HEK293T (cell line): ENCODE measurements at regions not wholly inside any gene's neighbourhood (a gene's known extent, or its start where the extent isn't known, plus 50 kb on each side); places are given as distances from the start of the nearest gene placed in this dataset.

Experiments
- CTCF ChIA-PET: fragments of 350-600 bp; formaldehyde crosslinking; extraction: SDS; loops from one replicate; lab custom pipeline; 2021; ENCODE audit warnings: antibody characterized with exemption, inconsistent platforms; lab: Yijun Ruan, JAX
- POLR2A ChIA-PET: fragments of 350-600 bp; formaldehyde crosslinking; extraction: SDS; loops from one replicate; lab custom pipeline; 2020; ENCODE audit warnings: antibody characterized with exemption, inconsistent platforms; lab: Yijun Ruan, JAX
- DNase-seq: peaks from one replicate; pipeline ENCODE4 v3.0.0; 2012; ENCODE audit warnings: mixed read lengths; ENCODE audit errors: extremely low spot score
- ARNT ChIP-seq: fragments of 450-650 bp; IDR thresholded peaks from 2 replicates; pipeline ENCODE4 v1.6.1; 2017; ENCODE audit warnings: mild to moderate bottlenecking
- BHLHE40 ChIP-seq: fragments of 450-650 bp; IDR thresholded peaks from 2 replicates; pipeline ENCODE4 v1.6.1; 2016; ENCODE audit warnings: mild to moderate bottlenecking, moderate library complexity, borderline replicate concordance
- CTBP1 ChIP-seq: fragments of 450-650 bp; IDR thresholded peaks from 2 replicates; pipeline ENCODE4 v1.6.1; 2016; ENCODE audit warnings: borderline replicate concordance
- ELF4 ChIP-seq: fragments of 450-650 bp; IDR thresholded peaks from 2 replicates; pipeline ENCODE4 v1.6.1; 2017; ENCODE audit warnings: antibody characterized with exemption
- FOXA1 ChIP-seq: fragments of 450-650 bp; IDR thresholded peaks from 2 replicates; pipeline ENCODE4 v1.6.1; 2016; ENCODE audit warnings: mild to moderate bottlenecking
- FOXK2 ChIP-seq: fragments of 450-650 bp; IDR thresholded peaks from 2 replicates; pipeline ENCODE4 v1.6.1; 2016; ENCODE audit warnings: mild to moderate bottlenecking
- FOXM1 ChIP-seq: fragments of 450-650 bp; IDR thresholded peaks from 2 replicates; pipeline ENCODE4 v1.6.1; 2017; ENCODE audit warnings: mild to moderate bottlenecking, borderline replicate concordance
- HDGF ChIP-seq: fragments of 450-650 bp; IDR thresholded peaks from 2 replicates; pipeline ENCODE4 v1.6.1; 2017; ENCODE audit warnings: antibody characterized with exemption, borderline replicate concordance
- L3MBTL2 ChIP-seq: fragments of 450-650 bp; conservative IDR thresholded peaks from 2 replicates; pipeline ENCODE4 v1.6.1; 2016; ENCODE audit warnings: mild to moderate bottlenecking
- LEF1 ChIP-seq: fragments of 450-650 bp; IDR thresholded peaks from 2 replicates; pipeline ENCODE4 v1.6.1; 2017; ENCODE audit warnings: mild to moderate bottlenecking, borderline replicate concordance
- NFRKB ChIP-seq: fragments of 450-650 bp; IDR thresholded peaks from 2 replicates; pipeline ENCODE4 v1.6.1; 2016; ENCODE audit warnings: mild to moderate bottlenecking, moderate library complexity
- SP1 ChIP-seq: fragments of 450-650 bp; IDR thresholded peaks from 2 replicates; pipeline ENCODE4 v1.6.1; 2017
- SUZ12 ChIP-seq: fragments of 450-650 bp; IDR thresholded peaks from 2 replicates; pipeline ENCODE4 v1.6.1; 2016; ENCODE audit warnings: mild to moderate bottlenecking
- TARDBP ChIP-seq: fragments of 450-650 bp; IDR thresholded peaks from 2 replicates; pipeline ENCODE4 v1.6.1; 2016
- ZNF384 ChIP-seq: fragments of 450-650 bp; IDR thresholded peaks from 2 replicates; pipeline ENCODE4 v1.6.1; 2016
- TF ChIP-seq, protein P1 (sequence below): fragments of 450-650 bp; IDR thresholded peaks from 2 replicates; pipeline ENCODE4 v1.6.1; 2016

DNA sequence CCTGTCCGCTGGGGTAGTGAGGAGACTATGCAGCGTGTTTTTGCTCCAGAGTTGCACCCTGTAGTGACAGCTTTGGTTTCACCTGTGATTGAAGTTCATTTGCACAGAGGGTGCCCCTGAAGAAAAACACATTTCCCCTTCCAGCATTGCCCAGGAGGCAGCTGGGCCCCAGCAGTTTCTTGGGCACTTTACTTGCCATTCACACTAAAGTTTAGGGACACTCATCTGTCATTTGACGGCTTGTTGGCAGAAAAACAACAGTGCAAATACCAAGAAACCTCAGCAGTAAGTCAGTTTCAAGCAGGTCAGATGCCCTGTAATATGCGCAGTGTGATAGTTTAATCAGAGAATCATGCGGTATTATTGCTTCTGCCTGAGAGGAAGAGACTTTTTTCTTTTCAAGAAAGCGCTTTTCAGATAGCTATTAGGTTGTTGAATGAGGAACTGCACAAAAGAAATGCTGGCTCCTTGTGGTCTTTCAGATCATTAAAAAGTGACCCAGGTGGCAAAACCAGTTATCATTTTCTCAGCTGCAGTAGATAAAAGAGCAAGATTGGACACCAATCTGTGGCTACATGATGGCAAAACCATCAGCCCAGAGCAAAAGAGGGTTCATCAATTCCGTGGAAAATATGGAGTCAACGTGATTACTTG is 136.2 kb upstream of the PUM3 start:
- no peak for TF ChIP-seq ELF4
- TF ChIP-seq, protein P1, sequence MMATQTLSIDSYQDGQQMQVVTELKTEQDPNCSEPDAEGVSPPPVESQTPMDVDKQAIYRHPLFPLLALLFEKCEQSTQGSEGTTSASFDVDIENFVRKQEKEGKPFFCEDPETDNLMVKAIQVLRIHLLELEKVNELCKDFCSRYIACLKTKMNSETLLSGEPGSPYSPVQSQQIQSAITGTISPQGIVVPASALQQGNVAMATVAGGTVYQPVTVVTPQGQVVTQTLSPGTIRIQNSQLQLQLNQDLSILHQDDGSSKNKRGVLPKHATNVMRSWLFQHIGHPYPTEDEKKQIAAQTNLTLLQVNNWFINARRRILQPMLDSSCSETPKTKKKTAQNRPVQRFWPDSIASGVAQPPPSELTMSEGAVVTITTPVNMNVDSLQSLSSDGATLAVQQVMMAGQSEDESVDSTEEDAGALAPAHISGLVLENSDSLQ, result no peak
- TF ChIP-seq HDGF, result no peak
- POLR2A ChIA-PET, result no interaction called here
- CTCF ChIA-PET, result no interaction called here
- no peak for DNase-seq

- no peak for DNase-seq
- TF ChIP-seq HDGF (no peak), SUZ12 (no peak), LEF1 (no peak)
- ChIA-PET CTCF (interaction anchor here (0.6 kb wide), 1 partner anchor 1438 kb away, joined by 5 read pairs; no protein-coding TSS in a partner anchor), POLR2A (no interaction called here)
These were observed 128.6 kb upstream of the PUM3 start for GRCh38 chr9:2972475-2972874.

- CTCF ChIA-PET, result no interaction called here
- POLR2A ChIA-PET, result no interaction called here
- no peak for DNase-seq
- TF ChIP-seq, protein P1, result no peak
- TF ChIP-seq ELF4, result no peak
- TF ChIP-seq ZNF384, result no peak
- no peak for TF ChIP-seq FOXK2
- TF ChIP-seq TARDBP, result no peak
- no peak for TF ChIP-seq FOXA1
- no peak for TF ChIP-seq SP1
These were observed 127.0 kb upstream of the PUM3 start for GRCh38 chr9:2970864-2971263.

DNA sequence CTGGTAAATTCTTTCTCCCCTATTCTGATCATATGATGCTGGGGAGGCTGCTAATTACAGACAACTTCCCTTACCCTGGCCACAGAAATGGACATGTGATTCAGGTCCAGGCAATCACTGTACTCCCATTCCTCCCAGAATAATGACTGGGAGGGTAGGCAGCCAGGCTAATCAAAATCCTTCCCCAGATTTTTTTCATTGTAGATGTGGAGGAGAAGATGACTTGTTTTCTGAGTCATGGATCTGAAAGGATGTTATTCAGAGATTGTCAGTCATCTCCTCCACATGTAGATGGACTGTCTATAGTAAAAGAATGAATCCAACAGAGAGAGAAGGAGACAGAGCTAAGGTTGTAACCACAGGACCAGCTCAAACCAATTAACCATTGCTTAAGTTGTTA is 123.9 kb upstream of the PUM3 start:
- DNase-seq, result no peak
- CTCF ChIA-PET, result no interaction called here
- TF ChIP-seq FOXA1 (no peak), BHLHE40 (no peak), SP1 (no peak), ZNF384 (no peak), ELF4 (no peak), ARNT (no peak), SUZ12 (no peak), L3MBTL2 (no peak)
- POLR2A ChIA-PET, result no interaction called here

GRCh38 chr9:2966565-2967300 is 122.8 kb upstream of the PUM3 start:
- POLR2A ChIA-PET, result interaction anchor here (0.5 kb wide), 1 partner anchor 123 kb away, joined by 3 read pairs; the partner anchor contains the start of gene PUM3
- TF ChIP-seq BHLHE40 (no peak), CTBP1 (no peak), FOXM1 (no peak), HDGF (no peak)
- CTCF ChIA-PET, result no interaction called here
- no peak for DNase-seq

- ChIA-PET POLR2A (no interaction called here), CTCF (no interaction called here)
- TF ChIP-seq BHLHE40 (no peak), L3MBTL2 (no peak), TARDBP (no peak), CTBP1 (no peak), ARNT (no peak), SUZ12 (no peak), NFRKB (no peak), FOXA1 (no peak), HDGF (no peak)
- TF ChIP-seq, protein P1, result no peak
- DNase-seq, result no peak
These were observed 120.6 kb upstream of the PUM3 start for GRCh38 chr9:2964470-2964869.

- TF ChIP-seq, protein P1, result no peak
- TF ChIP-seq L3MBTL2 (no peak), TARDBP (no peak), NFRKB (no peak), LEF1 (no peak), FOXA1 (no peak), SUZ12 (no peak), SP1 (no peak), CTBP1 (no peak), FOXK2 (no peak), ELF4 (no peak), ARNT (no peak), ZNF384 (no peak)
- no peak for DNase-seq
- ChIA-PET POLR2A (no interaction called here), CTCF (no interaction called here)
These were observed 119.4 kb upstream of the PUM3 start for GRCh38 chr9:2963307-2963706.
